ENCODE measurements at regions not wholly inside any gene's neighbourhood (a gene's known extent, or its start where the extent isn't known, plus 50 kb on each side); places are given as distances from the start of the nearest gene placed in this dataset.

GRCh38 chr20:21633829-21634228, 71.6 kb upstream of the PAX1 start:
- TF ChIP-seq CTCF (conservative IDR thresholded peaks at IDR 0.05; ENCODE audit: low read length) (no peak), EZH2phosphoT487 (IDR thresholded peaks at IDR 0.05; ENCODE audit: borderline replicate concordance, low read depth, low read length) (no peak)
